GM12864 (cell line): ENCODE measurements at regions not wholly inside any gene's neighbourhood (a gene's known extent, or its start where the extent isn't known, plus 50 kb on each side); places are given as distances from the start of the nearest gene placed in this dataset.

Experiments
- DNase-seq: peaks from one replicate; pipeline ENCODE4 v3.0.0-alpha.2; 2011; ENCODE audit warnings: low read depth
- H3K4me3 ChIP-seq: 2 replicates; pipeline ENCODE4 v1.5.1; 2011; ENCODE audit warnings: mild to moderate bottlenecking, low read depth, low read length, control low read depth
- CTCF ChIP-seq: IDR thresholded peaks from 2 replicates; pipeline ENCODE4 v1.5.1; 2011; ENCODE audit warnings: low read depth, mild to moderate bottlenecking, moderate library complexity, low read length, control low read depth, inconsistent platforms; ENCODE audit errors: missing control alignments

GRCh38 chr20:37615340-37616109 is 78.3 kb upstream of the CTNNBL1 start:
- no peak overlapping the region for H3K4me3 ChIP-seq
- peak; percentile 71 for TF ChIP-seq CTCF
- no peak for DNase-seq

GRCh38 chr20:37611852-37612251 is 82.0 kb upstream of the CTNNBL1 start:
- no peak overlapping the region for H3K4me3 ChIP-seq
- no peak for TF ChIP-seq CTCF
- no peak for DNase-seq

GRCh38 chr20:37611346-37611745 is 82.5 kb upstream of the CTNNBL1 start:
- TF ChIP-seq CTCF = no peak
- no peak for DNase-seq

GRCh38 chr20:37610203-37610798 is 82.6 kb upstream of the BLCAP start:
- no peak for TF ChIP-seq CTCF
- no peak for DNase-seq
- no peak overlapping the region for H3K4me3 ChIP-seq

More at GRCh38 chr20:37611346-37611745, 82.5 kb upstream of the CTNNBL1 start:
- no peak overlapping the region for H3K4me3 ChIP-seq

- no peak overlapping the region for H3K4me3 ChIP-seq
- no peak for DNase-seq
- no peak for TF ChIP-seq CTCF
Observed at GRCh38 chr20:37602634-37603033, 75.0 kb upstream of the BLCAP start.

- no peak overlapping the region for H3K4me3 ChIP-seq
- TF ChIP-seq CTCF = no peak
Observed at GRCh38 chr20:37600486-37600885, 72.8 kb upstream of the BLCAP start.

More at GRCh38 chr20:37600486-37600885, 72.8 kb upstream of the BLCAP start:
- no peak for DNase-seq
